Osteocyte (in vitro differentiated cells): ENCODE measurements at regions not wholly inside any gene's neighbourhood (a gene's known extent, or its start where the extent isn't known, plus 50 kb on each side); places are given as distances from the start of the nearest gene placed in this dataset.

Source experiments
- DNase-seq: peaks from one replicate; pipeline ENCODE4 v3.0.0; 2021; ENCODE audit warnings: mixed read lengths; ENCODE audit not compliant: unreplicated experiment; ENCODE audit errors: extremely low spot score
- H3K27ac Mint-ChIP-seq: one replicate; pipeline ENCODE4 v1.8.0; 2021; ENCODE audit warnings: mild to moderate bottlenecking, mixed read lengths; ENCODE audit not compliant: unreplicated experiment
- H3K27me3 Mint-ChIP-seq: one replicate; pipeline ENCODE4 v1.8.0; 2021; ENCODE audit warnings: mixed read lengths; ENCODE audit not compliant: unreplicated experiment
- H3K36me3 Mint-ChIP-seq: one replicate; pipeline ENCODE4 v1.8.0; 2021; ENCODE audit warnings: mixed read lengths; ENCODE audit not compliant: unreplicated experiment
- H3K4me1 Mint-ChIP-seq: one replicate; pipeline ENCODE4 v1.8.0; 2021; ENCODE audit warnings: mixed read lengths; ENCODE audit not compliant: unreplicated experiment
- H3K4me3 Mint-ChIP-seq: one replicate; pipeline ENCODE4 v1.8.0; 2021; ENCODE audit warnings: mild to moderate bottlenecking, moderate library complexity, mixed read lengths; ENCODE audit not compliant: unreplicated experiment
- H3K9me3 Mint-ChIP-seq: one replicate; pipeline ENCODE4 v1.8.0; 2021; ENCODE audit warnings: mixed read lengths; ENCODE audit not compliant: unreplicated experiment
- CTCF ChIP-seq: fragments of 200-600 bp; sonication (generic); IDR thresholded peaks from 2 replicates; pipeline ENCODE4 v1.5.0; 2021; ENCODE audit warnings: antibody characterized with exemption, mild to moderate bottlenecking, moderate library complexity

GRCh38 chr7:68203251-68203650 lies 1206.6 kb downstream of the TYW1 start:
- DNase-seq, result no peak
- H3K27ac Mint-ChIP-seq, result no peak overlapping the region
- H3K9me3 Mint-ChIP-seq, result peaks cover 8% of the 10 kb centered on the region
- no peaks in the 10 kb centered on the region for H3K4me1 Mint-ChIP-seq
- TF ChIP-seq CTCF, result no peak
- no peaks in the 10 kb centered on the region for H3K27me3 Mint-ChIP-seq
- no peaks in the 10 kb centered on the region for H3K36me3 Mint-ChIP-seq
- H3K4me3 Mint-ChIP-seq, result no peak overlapping the region

GRCh38 chr7:68205826-68206225 lies 1209.2 kb downstream of the TYW1 start:
- Mint-ChIP-seq H3K27me3 (no peaks in the 10 kb centered on the region), H3K4me1 (no peaks in the 10 kb centered on the region), H3K9me3 (peaks cover 12% of the 10 kb centered on the region), H3K36me3 (no peaks in the 10 kb centered on the region), H3K27ac (no peak overlapping the region), H3K4me3 (no peak overlapping the region)
- DNase-seq, result no peak
- TF ChIP-seq CTCF, result no peak

- Mint-ChIP-seq H3K9me3 (peaks cover 12% of the 10 kb centered on the region), H3K27ac (no peak overlapping the region), H3K4me3 (no peak overlapping the region), H3K4me1 (no peaks in the 10 kb centered on the region), H3K27me3 (no peaks in the 10 kb centered on the region), H3K36me3 (no peaks in the 10 kb centered on the region)
- DNase-seq, result no peak
- no peak for TF ChIP-seq CTCF
Measured at GRCh38 chr7:68206946-68207485, 1210.4 kb downstream of the TYW1 start.

- no peak for TF ChIP-seq CTCF
- peaks cover 8% of the 10 kb centered on the region for H3K9me3 Mint-ChIP-seq
- H3K4me1 Mint-ChIP-seq, result no peaks in the 10 kb centered on the region
- no peak for DNase-seq
- H3K4me3 Mint-ChIP-seq, result no peak overlapping the region
- H3K27ac Mint-ChIP-seq, result no peak overlapping the region
- H3K27me3 Mint-ChIP-seq, result no peaks in the 10 kb centered on the region
- H3K36me3 Mint-ChIP-seq, result no peaks in the 10 kb centered on the region
Measured at GRCh38 chr7:68207676-68208075, 1211.0 kb downstream of the TYW1 start.

- H3K27me3 Mint-ChIP-seq, result no peaks in the 10 kb centered on the region
- no peaks in the 10 kb centered on the region for H3K36me3 Mint-ChIP-seq
- DNase-seq, result no peak
- H3K4me1 Mint-ChIP-seq, result no peaks in the 10 kb centered on the region
- H3K4me3 Mint-ChIP-seq, result no peak overlapping the region
- H3K9me3 Mint-ChIP-seq, result peaks cover 12% of the 10 kb centered on the region
- no peak overlapping the region for H3K27ac Mint-ChIP-seq
- no peak for TF ChIP-seq CTCF
Measured at GRCh38 chr7:68209486-68209885, 1212.9 kb downstream of the TYW1 start.
